Endothelial cell of umbilical vein (primary cell): ENCODE measurements at regions not wholly inside any gene's neighbourhood (a gene's known extent, or its start where the extent isn't known, plus 50 kb on each side); places are given as distances from the start of the nearest gene placed in this dataset.

Source experiments
- BruUV-seq: library from RNA; stranded (reverse); fragments of 400-500 nt; replicated peaks from 2 replicates; lab custom pipeline; 2021; lab: Mats Ljungman, UMichigan
- CTCF ChIA-PET: fragments of 300-600, 350-600 bp; sonication (Branson Sonifier 250); formaldehyde crosslinking; loops from one replicate; lab custom pipeline; 2021; ENCODE audit warnings: antibody characterized with exemption, inconsistent platforms; lab: Charles Lee
- POLR2A ChIA-PET: fragments of 300-600, 350-600 bp; sonication (Branson Sonifier 250); formaldehyde crosslinking; loops from one replicate; lab custom pipeline; 2021; ENCODE audit warnings: antibody characterized with exemption, inconsistent platforms; lab: Charles Lee
- DNase-seq: peaks from one replicate; pipeline ENCODE4 v3.0.0-alpha.2; 2011; ENCODE audit warnings: low read depth, low spot score
- FAIRE-seq: peaks from 2 replicates; lab custom pipeline; 2011; peaks lifted over from hg19 to GRCh38; lab: Jason Lieb, UNC
- H2AFZ ChIP-seq: 2 replicates; pipeline ENCODE4 v1.6.0; 2012; ENCODE audit warnings: low read depth, low read length, control low read depth, inconsistent platforms
- H3K27ac ChIP-seq: 2 replicates; pipeline ENCODE4 v1.5.1; 2011; ENCODE audit warnings: low read depth, mild to moderate bottlenecking, control low read depth, low read length, moderate library complexity; ENCODE audit not compliant: insufficient read depth
- H3K27me3 ChIP-seq, 2 experiments: 2 replicates each; pipeline versions ENCODE4 v1.6.0 to v1.6.1; 2011; ENCODE audit warnings: low read length in 2 of 2, mixed read lengths in 1 of 2; ENCODE audit not compliant: control insufficient read depth in 2 of 2, insufficient read depth in 2 of 2
- H3K36me3 ChIP-seq, 2 experiments: 2 replicates in 1 of 2; 3 replicates in 1 of 2; pipeline ENCODE4 v1.5.1; 2011; ENCODE audit warnings: low read length in 2 of 2, mild to moderate bottlenecking in 1 of 2, moderate library complexity in 1 of 2; ENCODE audit not compliant: control insufficient read depth in 2 of 2, insufficient read depth in 2 of 2; ENCODE audit errors: extremely low read depth in 1 of 2
- H3K4me1 ChIP-seq: 3 replicates; pipeline ENCODE4 v1.5.1; 2011; ENCODE audit warnings: mild to moderate bottlenecking, low read length; ENCODE audit not compliant: control insufficient read depth, insufficient read depth; ENCODE audit errors: extremely low read depth
- H3K4me2 ChIP-seq: 2 replicates; pipeline ENCODE4 v1.6.1; 2011; ENCODE audit warnings: low read length, control low read depth, mixed read lengths; ENCODE audit not compliant: insufficient read depth
- H3K4me3 ChIP-seq, 3 experiments: fragments of 200-600 bp in 1 of 3; sonication (generic), shearing (Covaris generic) in 1 of 3; replicated peaks in 1 of 3; 2 replicates each; pipeline ENCODE4 v1.5.1; 2011 to 2016; ENCODE audit warnings: control low read depth in 3 of 3, low read length in 3 of 3, mild to moderate bottlenecking in 2 of 3, inconsistent platforms in 1 of 3, low read depth in 1 of 3, moderate library complexity in 1 of 3; ENCODE audit not compliant: insufficient read depth in 1 of 3
- H3K79me2 ChIP-seq: 2 replicates; pipeline ENCODE4 v1.6.0; 2012; ENCODE audit warnings: low read length, inconsistent platforms; ENCODE audit not compliant: control insufficient read depth, insufficient read depth
- H3K9ac ChIP-seq: replicated peaks from 2 replicates; pipeline ENCODE3; 2011; ENCODE audit warnings: low read length, control low read depth; ENCODE audit not compliant: insufficient read depth; ENCODE audit errors: extremely low read depth
- H3K9me1 ChIP-seq: replicated peaks from 3 replicates; pipeline ENCODE4 v1.6.0; 2011; ENCODE audit warnings: mild to moderate bottlenecking, low read length; ENCODE audit not compliant: control insufficient read depth, insufficient read depth; ENCODE audit errors: extremely low read depth
- H3K9me3 ChIP-seq: replicated peaks from 2 replicates; pipeline ENCODE4 v1.5.1; 2012; ENCODE audit warnings: low read length, inconsistent platforms; ENCODE audit not compliant: control insufficient read depth, insufficient read depth
- H4K20me1 ChIP-seq: replicated peaks from 2 replicates; pipeline ENCODE3; 2011; ENCODE audit warnings: mild to moderate bottlenecking, low read length; ENCODE audit not compliant: control insufficient read depth, insufficient read depth; ENCODE audit errors: extremely low read depth
- EZH2 ChIP-seq: IDR thresholded peaks from 2 replicates; pipeline ENCODE4 v1.6.1; 2012; ENCODE audit warnings: borderline replicate concordance, low read depth, mild to moderate bottlenecking, moderate library complexity, low read length, inconsistent platforms; ENCODE audit not compliant: severe bottlenecking
- FOS ChIP-seq: IDR thresholded peaks from 2 replicates; pipeline ENCODE4 v1.6.1; 2011; ENCODE audit warnings: mild to moderate bottlenecking, low read length, moderate library complexity, borderline replicate concordance; ENCODE audit not compliant: insufficient read depth
- GATA2 ChIP-seq: IDR thresholded peaks from 2 replicates; pipeline ENCODE4 v1.7.0; 2011; ENCODE audit warnings: low read depth, mild to moderate bottlenecking, moderate library complexity, mixed read lengths, low read length; ENCODE audit not compliant: insufficient read length, insufficient read depth
- JUN ChIP-seq: IDR thresholded peaks from 2 replicates; pipeline ENCODE4 v1.6.1; 2011; ENCODE audit warnings: borderline replicate concordance, low read depth; ENCODE audit not compliant: insufficient read length, insufficient read depth
- MAX ChIP-seq: IDR thresholded peaks from 2 replicates; pipeline ENCODE4 v1.6.1; 2011; ENCODE audit not compliant: insufficient read depth, insufficient read length
- MYC ChIP-seq: IDR thresholded peaks from one replicate; pipeline ENCODE4 v1.6.1; 2011; ENCODE audit warnings: mild to moderate bottlenecking, low read depth, low read length
- POLR2A ChIP-seq: IDR thresholded peaks from 2 replicates; pipeline ENCODE4 v1.6.1; 2012; ENCODE audit warnings: low read depth, mild to moderate bottlenecking, control low read depth, low read length
- POLR2AphosphoS5 ChIP-seq: IDR thresholded peaks from 2 replicates; pipeline ENCODE4 v1.6.1; 2012; ENCODE audit warnings: low read depth, mild to moderate bottlenecking, control low read depth, low read length, moderate library complexity; ENCODE audit not compliant: insufficient read depth
- dilution Hi-C: fragments of 300-500 bp; cut with MboI; formaldehyde crosslinking; loops from one replicate; pipeline ENCODE4 v1.15.0; 2019; ENCODE audit warnings: low sequenced_read_pairs; ENCODE audit not compliant: extremely low pct_ligation_motif_present
- intact Hi-C: fragments of 100-400 bp; cut with micrococcal nuclease; formaldehyde crosslinking; loops from one replicate; pipeline ENCODE4 v1.10.0; 2022
- TF ChIP-seq, protein P1 (sequence below), 2 donors: IDR thresholded peaks; 1 replicate in 1 of 2; 2 replicates in 1 of 2; pipeline ENCODE4 v1.5.1; 2011; ENCODE audit warnings: low read length in 2 of 2, mild to moderate bottlenecking in 2 of 2, moderate library complexity in 2 of 2, control low read depth in 1 of 2, inconsistent platforms in 1 of 2, low read depth in 1 of 2; ENCODE audit not compliant: insufficient read depth in 1 of 2; ENCODE audit errors: extremely low read depth in 1 of 2

DNA sequence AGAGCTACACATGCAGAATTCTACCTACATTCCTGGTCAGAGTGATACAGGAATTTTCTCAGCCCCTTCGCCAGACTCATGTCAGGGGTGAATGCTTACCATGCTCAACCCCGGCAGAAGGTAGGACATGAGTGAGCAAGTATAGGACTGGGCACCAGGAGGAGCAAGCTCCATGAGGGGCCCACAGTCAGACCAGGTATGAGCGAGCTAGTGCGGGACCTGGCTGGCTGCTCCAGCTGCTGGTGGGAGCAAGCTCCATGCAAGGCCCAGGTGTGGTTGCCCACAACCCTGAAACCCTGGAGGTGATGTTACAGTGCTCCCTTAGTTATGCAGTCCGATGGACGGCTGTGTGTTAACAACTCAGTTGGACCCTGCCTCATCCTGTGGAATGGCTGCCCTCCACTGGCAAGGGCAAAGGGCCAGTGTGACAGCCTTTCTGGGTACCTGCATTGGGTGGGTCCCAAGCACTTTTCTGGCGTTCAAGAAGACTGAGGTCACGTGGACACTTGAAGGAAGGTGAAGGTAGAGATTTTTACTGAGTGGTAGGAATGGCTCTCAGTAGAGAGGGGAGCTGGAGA, 503.5 kb upstream of the CITED2 start:
- intact Hi-C loops: no loop called here
- Histone ChIP-seq H3K9me3 (no peaks in the 10 kb centered on the region), H3K27me3 (no peaks in the 10 kb centered on the region), H3K4me1 (peaks cover 8% of the 10 kb centered on the region), H3K4me3 (no peak overlapping the region), H3K36me3 (no peaks in the 10 kb centered on the region), H3K27ac (no peak overlapping the region), H2AFZ (no peak overlapping the region), H3K79me2 (no peaks in the 10 kb centered on the region), H3K4me2 (no peak overlapping the region), H3K9me1 (no peaks in the 10 kb centered on the region), H4K20me1 (no peaks in the 10 kb centered on the region), H3K9ac (no peak overlapping the region)
- dilution Hi-C loops: no loop called here
- POLR2A ChIA-PET: no interaction called here
- TF ChIP-seq MYC (no peak), POLR2AphosphoS5 (no peak), JUN (no peak), EZH2 (no peak), FOS (no peak), POLR2A (no peak), MAX (no peak), GATA2 (no peak)
- TF ChIP-seq, protein P1, sequence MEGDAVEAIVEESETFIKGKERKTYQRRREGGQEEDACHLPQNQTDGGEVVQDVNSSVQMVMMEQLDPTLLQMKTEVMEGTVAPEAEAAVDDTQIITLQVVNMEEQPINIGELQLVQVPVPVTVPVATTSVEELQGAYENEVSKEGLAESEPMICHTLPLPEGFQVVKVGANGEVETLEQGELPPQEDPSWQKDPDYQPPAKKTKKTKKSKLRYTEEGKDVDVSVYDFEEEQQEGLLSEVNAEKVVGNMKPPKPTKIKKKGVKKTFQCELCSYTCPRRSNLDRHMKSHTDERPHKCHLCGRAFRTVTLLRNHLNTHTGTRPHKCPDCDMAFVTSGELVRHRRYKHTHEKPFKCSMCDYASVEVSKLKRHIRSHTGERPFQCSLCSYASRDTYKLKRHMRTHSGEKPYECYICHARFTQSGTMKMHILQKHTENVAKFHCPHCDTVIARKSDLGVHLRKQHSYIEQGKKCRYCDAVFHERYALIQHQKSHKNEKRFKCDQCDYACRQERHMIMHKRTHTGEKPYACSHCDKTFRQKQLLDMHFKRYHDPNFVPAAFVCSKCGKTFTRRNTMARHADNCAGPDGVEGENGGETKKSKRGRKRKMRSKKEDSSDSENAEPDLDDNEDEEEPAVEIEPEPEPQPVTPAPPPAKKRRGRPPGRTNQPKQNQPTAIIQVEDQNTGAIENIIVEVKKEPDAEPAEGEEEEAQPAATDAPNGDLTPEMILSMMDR (IDR thresholded peaks at IDR 0.05; ENCODE audit: extremely low read depth in 1 of 2, insufficient read depth in 1 of 2, low read depth in 1 of 2, low read length in 2 of 2): no peak
- no TSS peak for BruUV-seq
- CTCF ChIA-PET: interaction anchor here (0.6 to 1.0 kb wide), 2 partner anchors 10 to 508 kb away, joined by 3 to 4 read pairs; no protein-coding TSS in a partner anchor
- DNase-seq (no peak), FAIRE-seq (no peak)
